GM18508 (cell line): ENCODE measurements at regions not wholly inside any gene's neighbourhood (a gene's known extent, or its start where the extent isn't known, plus 50 kb on each side); places are given as distances from the start of the nearest gene placed in this dataset.

Experiments
- ATAC-seq: cut with Tn5 transposase; IDR thresholded peaks from one replicate; pipeline ENCODE4 v1.9.1; 2021; ENCODE audit warnings: moderate number of reproducible peaks; ENCODE audit not compliant: insufficient read depth, unreplicated experiment

DNA sequence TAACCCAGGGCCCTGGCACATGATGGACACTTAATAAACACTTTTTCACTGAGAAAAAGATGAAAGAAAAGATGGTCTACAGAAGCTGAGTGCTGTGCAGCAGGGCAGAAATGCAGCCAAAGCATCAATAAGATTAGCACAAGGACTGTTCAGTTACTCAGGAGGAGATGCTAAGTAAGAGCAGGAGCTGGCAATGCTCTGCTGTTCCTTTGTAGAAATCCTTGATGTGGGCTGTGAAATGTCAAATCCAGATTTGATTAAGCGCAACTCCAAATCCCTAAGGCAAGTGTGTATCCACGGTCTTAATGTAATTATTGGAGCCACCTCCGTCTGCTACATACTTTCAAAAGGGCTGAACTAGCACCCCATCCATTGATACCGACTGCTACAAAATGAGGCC is 151.8 kb upstream of the BTG1 start:
- no peak for ATAC-seq

DNA sequence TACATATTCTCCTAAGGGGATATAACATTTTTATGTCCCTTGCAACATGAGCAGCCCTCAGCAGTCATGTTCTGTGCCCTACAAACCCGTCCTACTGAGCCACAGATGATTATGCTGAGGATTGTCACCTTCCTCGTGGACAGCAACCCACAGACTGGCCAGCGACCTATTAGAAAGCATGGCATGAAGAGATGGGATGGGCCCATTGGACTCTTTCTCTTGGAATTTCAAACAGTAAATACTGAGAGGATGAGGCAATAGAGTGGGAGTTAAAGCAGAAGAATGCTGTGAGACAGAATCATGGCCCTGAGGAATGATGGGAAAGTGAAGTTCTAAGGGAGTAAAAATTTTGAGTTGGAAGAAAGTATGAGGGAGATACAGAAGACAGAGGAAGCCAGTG is 149.9 kb upstream of the BTG1 start:
- ATAC-seq = no peak

- no peak for ATAC-seq
Measured at GRCh38 chr12:92294676-92295440, 149.2 kb upstream of the BTG1 start.

- ATAC-seq = no peak
Measured at GRCh38 chr12:92292016-92292415, 146.4 kb upstream of the BTG1 start.

GRCh38 chr12:92290886-92291285 is 145.2 kb upstream of the BTG1 start:
- no peak for ATAC-seq

DNA sequence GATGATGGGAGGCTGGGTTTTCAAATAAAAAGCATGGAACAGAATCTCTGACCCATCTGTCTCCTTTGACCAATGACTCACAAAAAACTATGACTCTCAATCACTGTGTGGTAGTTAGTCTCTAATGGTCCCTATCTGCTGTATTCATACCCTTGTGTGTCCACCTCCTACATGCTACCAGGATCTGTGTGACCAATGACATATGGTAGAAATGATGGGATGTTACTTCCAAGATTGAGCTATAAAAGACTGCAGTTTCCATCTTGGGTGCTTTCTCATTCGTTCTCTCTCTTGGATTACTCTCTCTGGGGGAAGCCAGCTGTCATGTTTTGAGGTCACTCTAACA is 144.7 kb upstream of the BTG1 start:
- ATAC-seq = no peak

DNA sequence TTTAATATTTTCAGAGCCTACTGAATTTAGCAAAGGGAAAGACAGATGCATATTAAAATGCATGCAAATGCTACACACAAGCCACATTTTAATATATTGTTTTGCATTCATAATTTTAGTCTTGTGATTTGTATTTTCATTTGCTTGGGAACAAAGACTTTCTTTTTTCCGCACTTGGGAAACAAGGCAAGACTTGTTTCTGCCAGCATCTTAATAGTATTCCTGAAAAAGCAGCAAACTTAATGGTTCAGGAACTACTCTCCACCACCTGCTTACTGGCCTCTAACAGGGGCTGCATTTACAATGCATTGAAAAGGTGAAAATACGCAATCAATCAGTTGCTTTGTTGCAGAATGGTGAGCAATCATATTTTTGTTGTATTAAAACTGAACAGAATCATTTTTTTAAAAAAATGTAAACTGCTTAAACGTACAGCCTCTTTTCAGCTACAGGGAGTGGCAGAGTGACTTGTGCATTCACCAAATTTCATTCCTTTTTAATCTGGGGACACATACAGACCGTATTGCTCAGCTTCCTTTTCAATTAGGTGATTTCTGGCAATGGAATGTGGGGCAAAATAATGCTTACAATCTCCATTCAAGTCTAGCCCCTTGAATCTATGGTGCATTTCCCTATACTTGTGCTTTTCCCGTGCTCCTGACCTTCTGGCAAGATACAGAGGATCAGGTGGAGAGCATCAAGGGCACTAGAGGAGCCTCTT is 144.1 kb upstream of the BTG1 start:
- ATAC-seq = no peak

GRCh38 chr12:92288561-92288960 is 142.9 kb upstream of the BTG1 start:
- ATAC-seq = no peak

- no peak for ATAC-seq
Measured at GRCh38 chr12:92278378-92278828, 132.8 kb upstream of the BTG1 start.

DNA sequence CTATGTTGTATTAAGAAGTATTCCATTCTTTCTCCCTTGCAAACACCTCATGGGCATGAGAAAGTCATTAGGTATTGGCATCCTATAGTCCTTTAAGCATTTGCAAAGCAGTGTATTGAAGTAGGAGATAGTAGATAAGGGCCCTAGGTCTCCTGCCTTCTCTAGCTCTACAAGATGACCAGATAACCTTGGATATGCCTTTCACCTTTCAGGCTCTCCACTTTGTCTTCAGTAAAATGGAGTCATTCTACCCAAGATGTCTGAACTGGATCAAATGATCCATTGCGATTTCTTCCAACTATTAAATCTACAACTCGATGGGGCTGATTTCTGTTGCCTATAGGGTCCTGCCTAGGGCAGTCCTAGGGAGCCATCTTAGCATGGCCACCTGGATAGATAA is 132.1 kb upstream of the BTG1 start:
- ATAC-seq = no peak

DNA sequence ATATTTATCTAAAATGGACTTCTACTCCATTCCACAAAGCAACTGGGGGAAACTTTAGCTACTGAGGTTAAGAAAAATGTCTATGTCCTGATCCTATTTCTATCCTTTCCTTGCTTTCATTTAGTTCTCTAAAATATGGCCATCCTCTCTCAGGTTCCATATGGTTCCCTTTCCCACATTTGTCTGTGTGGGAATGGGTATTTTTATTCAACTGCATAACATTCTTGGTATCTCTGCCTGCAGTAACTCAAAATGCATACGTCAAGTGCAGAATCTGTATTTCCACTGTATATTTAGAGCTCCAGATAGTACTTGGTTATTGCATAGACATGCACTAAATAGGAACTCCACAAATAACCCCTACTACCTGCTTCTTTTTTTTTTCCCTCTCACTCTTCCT is 130.6 kb upstream of the BTG1 start:
- no peak for ATAC-seq

- no peak for ATAC-seq
Measured at GRCh38 chr12:92275443-92276154, 130.0 kb upstream of the BTG1 start.

GRCh38 chr12:92273076-92273475 is 127.4 kb upstream of the BTG1 start:
- no peak for ATAC-seq

- ATAC-seq = no peak
Measured at GRCh38 chr12:92272061-92272964, 126.7 kb upstream of the BTG1 start.

DNA sequence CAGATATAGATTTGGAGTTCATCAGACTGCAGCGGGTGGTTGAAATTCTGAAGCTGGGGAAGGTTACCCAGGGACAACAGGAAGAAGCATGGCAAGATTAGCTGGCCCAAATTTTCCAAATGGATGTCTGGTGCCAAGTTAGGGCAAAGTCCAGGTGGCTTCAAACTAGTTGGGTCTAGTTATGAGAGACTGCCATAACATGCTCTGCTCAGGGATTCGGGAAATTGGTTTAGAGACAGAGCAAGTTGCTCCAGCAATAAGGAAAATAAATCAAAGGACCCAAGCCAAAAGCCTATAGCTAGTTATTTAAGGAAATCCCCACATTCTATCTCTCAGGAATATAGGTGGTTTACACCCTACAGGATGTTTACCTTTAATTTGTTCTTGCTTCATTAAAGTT is 125.7 kb upstream of the BTG1 start:
- no peak for ATAC-seq

- ATAC-seq = no peak
Measured at GRCh38 chr12:92270521-92270920, 124.9 kb upstream of the BTG1 start.

- ATAC-seq = no peak
Measured at GRCh38 chr12:92268946-92269345, 123.3 kb upstream of the BTG1 start.

DNA sequence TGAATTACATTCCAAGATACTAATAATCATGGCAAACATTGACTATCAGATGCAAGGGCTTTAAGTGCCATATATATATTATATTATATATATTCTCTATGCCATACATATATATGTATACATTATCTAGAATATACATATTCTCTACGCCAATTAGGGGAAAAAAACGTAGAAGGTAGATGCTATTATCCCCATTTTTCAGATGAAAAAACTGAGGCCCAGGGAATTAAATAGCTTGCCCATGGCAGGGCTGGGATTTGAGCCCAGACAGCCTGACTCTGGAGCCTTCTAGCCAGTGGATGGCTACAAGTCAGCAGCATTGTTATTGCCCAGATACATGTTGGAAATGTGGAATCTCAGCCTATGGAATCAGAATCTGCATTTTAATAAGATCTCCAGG is 116.0 kb upstream of the BTG1 start:
- ATAC-seq = no peak

DNA sequence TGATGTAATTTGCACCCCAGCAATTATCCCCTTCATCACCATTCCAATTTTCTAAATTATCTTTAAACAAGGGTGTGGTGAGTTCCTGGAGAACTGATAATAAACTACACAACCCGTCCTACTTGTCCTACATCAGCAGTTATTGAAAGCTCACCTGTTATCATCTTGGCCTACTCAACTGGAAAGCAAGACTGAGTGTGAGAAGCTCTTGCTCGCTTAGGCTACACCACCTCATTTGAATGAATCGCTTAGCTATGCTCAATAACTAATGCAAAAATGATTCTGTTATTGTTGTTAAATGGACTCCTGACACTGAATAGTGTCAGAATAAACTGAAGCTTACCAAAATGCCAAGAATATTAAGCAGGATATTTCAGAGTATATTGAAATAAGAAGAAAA is 115.4 kb upstream of the BTG1 start:
- no peak for ATAC-seq

GRCh38 chr12:92259696-92260251 is 114.1 kb upstream of the BTG1 start:
- ATAC-seq = no peak
